ACHN (cell line): ENCODE measurements at regions not wholly inside any gene's neighbourhood (a gene's known extent, or its start where the extent isn't known, plus 50 kb on each side); places are given as distances from the start of the nearest gene placed in this dataset.
"Not testable (repeated sequence)": the region's sequence is repeated elsewhere in the genome, so short reads cannot be mapped to it uniquely, and the experiment has no call there.

Experiments
- DNase-seq: peaks from one replicate; pipeline ENCODE4 v3.0.0-alpha.2; 2015
- in situ Hi-C: cut with HindIII; loops from 2 replicates; pipeline ENCODE4 v1.10.0; 2017; ENCODE audit warnings: low sequenced_read_pairs, low pct_ligation_motif_present, low pct_unique_long_range_greater_than_20kb

DNA sequence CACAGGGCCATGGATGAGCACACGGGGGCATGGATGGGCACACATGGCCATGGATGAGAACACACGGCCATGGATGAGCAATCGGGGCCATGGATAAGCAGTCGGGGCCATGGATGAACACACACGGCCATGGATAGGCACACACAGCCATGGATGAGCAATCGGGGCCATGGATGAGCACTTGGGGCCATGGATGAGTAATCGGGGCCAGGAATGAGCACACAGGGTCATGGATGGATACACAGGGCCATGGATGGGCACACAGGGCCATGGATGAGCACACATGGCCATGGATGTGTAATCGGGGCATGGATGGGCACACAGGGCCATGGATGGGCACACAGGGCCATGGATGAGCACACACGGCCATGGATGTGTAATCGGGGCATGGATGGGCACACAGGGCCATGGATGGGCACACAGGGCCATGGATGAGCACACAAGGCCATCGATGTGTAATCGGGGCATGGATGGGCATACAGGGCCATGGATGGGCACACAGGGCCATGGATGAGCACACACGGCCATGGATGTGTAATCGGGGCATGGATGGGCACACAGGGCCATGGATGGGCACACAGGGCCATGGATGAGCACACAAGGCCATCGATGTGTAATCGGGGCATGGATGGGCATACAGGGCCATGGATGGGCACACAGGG, 191.9 kb upstream of the HDAC4 start:
- peak; percentile 64 for DNase-seq
- in situ Hi-C loops = not testable (repeated sequence)

DNA sequence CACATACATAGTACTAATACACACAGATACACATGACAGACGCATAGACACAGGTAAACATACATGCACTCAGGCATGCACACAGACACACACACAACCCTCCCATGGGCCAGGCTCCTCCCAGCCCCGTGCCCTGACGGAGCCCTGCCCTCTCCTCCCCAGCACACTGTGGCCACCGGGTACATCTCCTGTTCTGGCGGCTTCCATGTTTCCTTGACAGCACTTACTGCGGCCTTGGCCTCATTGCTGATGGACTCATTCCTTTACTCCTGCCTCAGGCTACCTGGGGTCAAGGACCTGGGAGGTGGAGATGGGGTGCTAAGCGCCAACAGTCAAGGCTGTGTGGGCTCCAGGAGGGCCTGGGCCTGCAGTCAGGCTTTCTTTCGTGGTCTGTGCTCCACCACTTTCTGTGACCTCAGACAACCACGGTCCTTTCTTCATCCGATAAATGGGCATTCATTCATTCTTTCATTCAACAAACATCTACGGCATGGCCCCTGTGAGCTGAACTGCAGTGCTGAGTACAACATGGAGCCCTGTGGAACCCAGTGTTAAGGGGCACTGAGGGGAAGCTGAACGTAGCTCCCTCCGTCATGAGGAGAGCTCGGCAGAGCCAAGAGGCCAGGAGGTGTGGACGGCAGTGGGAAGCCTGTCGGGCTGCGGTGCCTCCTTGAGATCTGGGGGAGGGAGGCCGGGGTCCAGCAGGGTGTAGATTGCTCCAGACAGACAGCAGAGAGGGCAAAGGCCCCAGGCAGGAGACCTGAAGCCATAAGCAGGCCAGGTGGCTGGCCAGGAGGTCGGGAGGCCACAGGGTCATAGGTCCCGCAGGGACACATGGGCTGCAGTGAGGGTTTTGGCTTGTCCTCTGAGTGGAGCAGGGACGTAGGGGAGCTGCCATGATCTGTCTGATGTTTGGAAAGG, 190.4 kb upstream of the HDAC4 start:
- in situ Hi-C loops = no loop called here
- DNase-seq = no peak

DNA sequence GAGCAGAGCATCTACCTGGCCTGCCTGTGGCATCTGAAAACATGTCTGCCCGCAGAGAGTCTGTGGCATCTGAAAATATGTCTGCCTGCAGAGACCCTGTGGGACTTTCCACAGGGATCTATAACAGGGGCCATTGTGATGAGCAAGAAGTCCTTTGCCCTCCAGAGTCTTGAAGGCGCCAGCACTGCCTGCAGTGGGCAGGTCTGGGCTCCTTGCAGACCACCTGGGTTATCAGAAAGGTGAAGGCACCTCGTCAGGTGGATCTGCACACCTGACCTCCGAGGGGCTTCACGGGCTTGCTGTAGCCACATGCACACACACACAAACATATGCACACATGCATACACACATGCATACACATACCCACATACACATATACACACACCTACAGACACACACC, 189.5 kb upstream of the HDAC4 start:
- DNase-seq = no peak
- in situ Hi-C loops = no loop called here

DNA sequence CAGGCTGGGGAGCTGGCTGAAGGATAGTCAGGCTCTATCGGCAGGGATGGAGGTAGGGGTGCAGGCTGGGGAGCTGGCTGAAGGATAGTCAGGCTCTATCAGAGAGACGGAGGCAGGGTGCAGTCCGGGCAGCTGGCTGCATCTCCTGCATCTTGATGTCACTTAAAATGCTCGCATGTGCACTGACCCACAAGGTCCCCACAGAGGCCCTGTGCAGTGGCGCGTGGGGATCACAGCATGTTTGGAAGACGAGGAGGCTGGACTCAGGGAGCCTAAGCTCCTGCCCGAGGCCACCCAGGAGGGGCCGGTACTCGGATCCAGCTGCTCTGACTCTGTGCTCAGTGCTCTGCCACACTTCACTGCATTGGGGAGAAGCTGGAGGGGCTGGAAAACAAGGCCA, 189.0 kb upstream of the HDAC4 start:
- DNase-seq = no peak
- in situ Hi-C loops = no loop called here

DNA sequence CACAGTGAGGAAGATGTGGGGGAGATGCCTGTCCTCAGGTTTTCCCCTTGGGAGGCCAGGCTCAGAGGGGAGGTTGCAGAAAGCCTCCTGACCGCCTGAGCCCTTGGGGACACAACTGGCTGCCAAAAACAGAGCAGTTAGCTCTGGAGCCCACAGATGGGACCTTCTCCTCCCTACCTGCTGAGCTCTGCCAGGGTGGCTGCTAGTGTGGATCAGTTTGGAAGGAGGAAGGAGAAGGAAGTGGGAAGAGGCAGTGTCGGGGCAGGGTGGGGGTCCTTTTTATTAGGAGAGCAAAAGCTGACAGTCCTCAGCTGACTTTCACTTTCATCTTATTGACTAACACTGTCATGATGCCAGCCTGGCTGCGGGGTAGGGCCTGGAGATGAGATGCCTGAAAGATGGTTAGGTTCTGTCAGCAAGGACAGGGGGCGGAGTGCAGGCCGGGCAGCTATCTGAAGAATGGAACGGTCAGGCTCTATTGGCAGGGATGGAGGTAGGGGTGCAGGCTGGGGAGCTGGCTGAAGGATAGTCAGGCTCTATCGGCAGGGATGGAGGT, 188.5 kb upstream of the HDAC4 start:
- in situ Hi-C loops = no loop called here
- no peak for DNase-seq

- in situ Hi-C loops = no loop called here
- DNase-seq = no peak
Observed at GRCh38 chr2:239588451-239589269, 187.8 kb upstream of the HDAC4 start.

GRCh38 chr2:239587841-239588240, 187.0 kb upstream of the HDAC4 start:
- in situ Hi-C loops = no loop called here
- no peak for DNase-seq

- no peak for DNase-seq
- in situ Hi-C loops = no loop called here
Observed at GRCh38 chr2:239587311-239587731, 186.5 kb upstream of the HDAC4 start.

DNA sequence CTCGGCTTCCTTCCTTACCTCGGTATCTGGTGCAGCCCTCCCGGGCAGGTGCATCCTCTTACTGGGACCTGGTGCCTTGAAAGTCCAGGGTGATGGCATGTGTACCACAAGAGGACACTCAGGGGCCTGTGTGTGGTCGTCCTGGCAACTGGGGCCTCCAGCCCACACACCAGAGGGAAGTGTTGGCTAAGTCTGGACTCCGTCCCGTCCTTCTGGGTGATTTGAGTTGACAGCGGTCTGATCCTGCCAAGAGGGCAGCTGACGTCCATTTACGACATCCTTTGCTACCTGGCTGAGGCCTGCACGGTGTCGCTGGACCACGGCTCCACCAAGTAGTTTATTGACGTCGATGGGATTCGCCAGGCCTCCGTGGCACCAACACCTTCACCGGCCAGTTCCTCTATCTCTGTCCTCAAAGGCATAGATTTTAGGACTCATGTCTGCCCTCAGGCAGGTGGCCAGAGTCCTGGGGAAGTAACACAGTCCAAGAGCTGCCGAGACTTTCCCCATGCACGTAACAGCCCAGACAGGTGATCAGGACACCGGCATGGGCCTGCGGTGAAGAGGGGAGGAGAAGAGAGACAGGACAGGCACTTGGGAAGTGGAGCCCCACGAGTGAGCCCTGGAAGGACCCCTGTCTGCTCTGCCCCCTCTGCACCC, 186.0 kb upstream of the HDAC4 start:
- in situ Hi-C loops = no loop called here
- no peak for DNase-seq

- in situ Hi-C loops = no loop called here
- no peak for DNase-seq
Observed at GRCh38 chr2:239585422-239585821, 184.6 kb upstream of the HDAC4 start.

DNA sequence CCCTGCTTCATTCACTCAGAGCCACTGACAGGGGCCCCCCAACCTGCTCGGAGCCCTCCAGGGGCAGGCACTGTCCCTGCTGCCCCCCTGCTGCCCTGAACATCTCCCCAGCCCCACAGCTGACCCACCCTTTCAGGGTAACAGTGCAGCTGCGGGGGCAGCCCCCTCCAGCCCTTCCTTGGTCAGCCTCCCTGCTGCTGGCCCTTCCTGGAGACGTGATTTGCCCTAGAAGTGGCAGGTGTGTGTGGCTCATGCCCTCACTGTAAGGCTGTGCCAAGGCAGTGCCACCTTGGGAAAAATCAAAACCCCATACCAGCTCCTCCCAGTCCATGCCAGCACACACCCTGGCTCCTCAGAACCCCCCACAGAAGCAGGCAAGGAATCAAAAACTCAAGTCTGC, 184.2 kb upstream of the HDAC4 start:
- in situ Hi-C loops = no loop called here
- DNase-seq = no peak

DNA sequence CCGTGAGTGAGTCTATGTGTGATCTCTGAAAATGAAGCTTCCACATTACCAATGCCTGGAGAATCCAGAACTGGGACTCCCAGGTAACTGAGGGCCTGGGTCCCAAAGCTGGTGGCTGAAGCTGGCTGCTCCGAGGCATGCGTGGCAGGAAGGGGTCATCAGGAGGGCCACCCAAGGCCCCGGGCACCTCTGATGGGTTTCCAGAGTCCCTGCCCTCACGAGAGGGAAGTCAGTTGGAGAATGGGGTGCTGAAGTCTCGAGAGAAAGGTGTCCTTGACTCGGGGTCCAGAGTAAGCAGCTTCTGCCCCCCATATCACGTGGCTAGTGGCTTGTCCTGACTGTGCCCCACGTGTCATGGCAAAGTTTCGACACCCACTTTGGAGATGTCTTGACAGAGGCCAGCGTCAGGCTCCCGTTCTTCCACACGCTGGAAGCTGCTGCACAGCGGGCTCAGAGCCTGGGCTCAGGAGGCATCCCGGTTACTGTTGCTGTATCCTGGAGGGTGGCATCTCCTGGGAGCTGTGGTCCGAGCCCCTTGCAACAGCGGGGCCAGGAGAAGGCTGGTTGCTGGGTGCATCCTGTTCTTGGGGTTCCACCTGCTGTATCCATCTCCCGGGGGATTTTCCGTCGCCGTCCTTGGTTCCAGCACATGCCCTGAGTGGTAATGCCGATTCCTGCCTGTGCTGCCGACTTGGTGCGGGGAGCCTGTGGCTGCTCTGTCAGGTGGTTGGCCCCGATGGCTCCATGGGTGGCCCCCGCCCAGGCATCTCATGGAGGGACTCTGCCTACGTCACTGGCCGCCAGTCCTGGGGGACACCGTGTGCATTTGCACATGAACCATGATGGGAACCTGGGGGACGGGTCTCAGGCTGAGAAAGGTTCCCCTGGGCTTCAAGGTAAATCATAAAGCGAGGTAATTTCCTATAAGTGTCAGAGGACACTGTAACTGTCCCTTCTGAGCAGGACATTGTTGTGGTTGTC, 183.3 kb upstream of the HDAC4 start:
- in situ Hi-C loops = no loop called here
- DNase-seq = no peak

- in situ Hi-C loops = no loop called here
- DNase-seq = no peak
Observed at GRCh38 chr2:239583171-239583878, 182.5 kb upstream of the HDAC4 start.

DNA sequence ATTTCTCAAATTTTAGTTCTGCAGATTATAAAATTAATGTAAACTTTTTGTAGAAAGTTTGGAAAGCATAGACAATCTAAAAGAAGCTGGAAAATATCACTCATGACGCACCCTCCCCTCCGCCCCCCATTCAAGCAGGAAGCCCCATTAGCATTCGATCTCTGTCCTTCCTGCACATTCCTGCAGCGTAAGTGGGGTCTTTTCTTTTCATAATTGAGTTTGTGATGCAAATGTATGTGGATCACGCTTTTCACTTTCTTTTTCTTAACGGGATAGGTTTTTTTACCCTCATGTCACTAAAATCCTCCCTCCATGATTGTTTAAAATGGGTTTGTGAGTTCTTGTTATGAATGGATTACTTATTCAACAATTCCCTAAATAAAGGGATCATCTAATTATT, 181.7 kb upstream of the HDAC4 start:
- DNase-seq = no peak
- in situ Hi-C loops = no loop called here

DNA sequence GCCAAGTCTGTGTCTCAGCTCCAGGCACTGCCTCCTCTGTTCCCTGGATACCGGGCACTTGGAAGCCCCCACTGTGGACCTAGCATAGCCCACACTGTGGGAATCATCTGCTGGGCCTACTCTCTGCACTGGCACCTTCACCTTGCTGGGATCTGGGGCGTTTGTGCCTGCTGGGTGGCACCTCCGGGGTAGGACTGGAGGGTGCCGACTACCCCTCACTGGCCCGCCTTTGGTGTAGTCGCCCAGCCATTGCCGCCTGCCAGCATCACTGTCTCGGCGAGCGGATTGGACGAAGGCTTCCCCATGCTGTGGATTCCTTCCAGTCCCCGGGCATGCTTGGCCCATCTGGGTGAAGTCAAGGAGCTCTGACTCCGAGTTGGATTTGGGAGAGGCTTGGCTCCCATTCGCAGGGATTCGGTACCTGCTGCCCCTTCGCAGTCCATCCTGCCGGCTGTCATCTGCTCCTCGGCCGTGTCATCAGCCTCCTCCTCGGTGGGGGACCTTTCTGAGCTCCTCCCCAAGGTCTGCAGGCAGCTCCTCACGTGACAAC, 180.6 kb upstream of the HDAC4 start:
- in situ Hi-C loops = no loop called here
- no peak for DNase-seq

- no peak for DNase-seq
- in situ Hi-C loops = no loop called here
Observed at GRCh38 chr2:239580199-239580527, 179.3 kb upstream of the HDAC4 start.
